ENCODE measurements at regions not wholly inside any gene's neighbourhood (a gene's known extent, or its start where the extent isn't known, plus 50 kb on each side); places are given as distances from the start of the nearest gene placed in this dataset.
"Not testable (repeated sequence)": the region's sequence is repeated elsewhere in the genome, so short reads cannot be mapped to it uniquely, and the experiment has no call there.

DNA sequence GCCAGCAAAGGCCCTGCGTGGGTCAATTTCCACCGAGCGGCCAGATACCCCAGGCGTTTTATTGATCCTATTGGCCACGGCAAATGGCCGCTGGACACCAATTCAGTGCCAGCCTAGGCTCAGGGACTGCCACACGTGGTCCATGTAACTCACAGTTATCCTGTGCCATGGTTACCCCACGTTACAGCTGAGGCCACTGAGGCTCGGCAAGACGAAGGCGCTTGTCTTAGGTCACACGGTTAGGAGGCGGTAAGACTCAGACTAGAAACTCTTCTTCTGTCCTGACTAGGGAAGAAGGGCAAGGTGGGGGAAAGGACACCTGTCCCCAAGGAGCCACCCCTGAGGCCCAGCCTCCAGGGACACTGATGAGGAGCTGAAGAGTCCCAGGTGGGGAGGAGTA lies 381.1 kb upstream of the ZNF722 start:
- H4K20me1 ChIP-seq (ENCODE audit: insufficient read depth, low read length); H3K27me3 Mint-ChIP-seq (ENCODE audit: low read depth in 3 of 3); H3K4me2 ChIP-seq (replicated peaks; ENCODE audit: extremely low read depth, low read length, poor library complexity, severe bottlenecking); H3K9ac ChIP-seq (ENCODE audit: insufficient read depth, low read length, poor library complexity, severe bottlenecking); H3K4me1 Mint-ChIP-seq; H3K4me3 ChIP-seq (replicated peaks in 1 of 3; ENCODE audit: low read depth in 2 of 3, low read length in 3 of 3); H3K36me3 Mint-ChIP-seq; intact Hi-C loops (cut with micrococcal nuclease); H3K27ac Mint-ChIP-seq; H3K27me3 ChIP-seq (ENCODE audit: control insufficient read depth in 2 of 2, insufficient read depth in 2 of 2, low read length in 2 of 2); H3K36me3 ChIP-seq (replicated peaks in 1 of 2; ENCODE audit: control insufficient read depth in 1 of 2, insufficient read depth in 2 of 2, low read length in 2 of 2); H3K4me1 ChIP-seq (ENCODE audit: control insufficient read depth in 1 of 2, insufficient read depth in 2 of 2, low read length in 2 of 2); H3K79me2 ChIP-seq (ENCODE audit: insufficient read depth, low read length); H2AFZ ChIP-seq (ENCODE audit: insufficient read depth, low read depth, low read length, poor library complexity, severe bottlenecking); H3K27ac ChIP-seq (ENCODE audit: low read depth in 1 of 2, low read length in 2 of 2); H3K4me3 Mint-ChIP-seq; DNase-seq: not testable (repeated sequence)
- H3K9me3 Mint-ChIP-seq = peaks cover 0 to 13% (median 3%) of the 10 kb centered on the region in 7 donors
- peaks cover 0 to 14% of the 10 kb centered on the region in 2 donors for H3K9me3 ChIP-seq (replicated peaks in 1 of 2; ENCODE audit: control insufficient read depth in 1 of 2, insufficient read depth in 1 of 2, low read length in 2 of 2)
- WGBS (ENCODE audit: insufficient coverage) = no CpG with 5 or more reads among the region's 13 CpGs

DNA sequence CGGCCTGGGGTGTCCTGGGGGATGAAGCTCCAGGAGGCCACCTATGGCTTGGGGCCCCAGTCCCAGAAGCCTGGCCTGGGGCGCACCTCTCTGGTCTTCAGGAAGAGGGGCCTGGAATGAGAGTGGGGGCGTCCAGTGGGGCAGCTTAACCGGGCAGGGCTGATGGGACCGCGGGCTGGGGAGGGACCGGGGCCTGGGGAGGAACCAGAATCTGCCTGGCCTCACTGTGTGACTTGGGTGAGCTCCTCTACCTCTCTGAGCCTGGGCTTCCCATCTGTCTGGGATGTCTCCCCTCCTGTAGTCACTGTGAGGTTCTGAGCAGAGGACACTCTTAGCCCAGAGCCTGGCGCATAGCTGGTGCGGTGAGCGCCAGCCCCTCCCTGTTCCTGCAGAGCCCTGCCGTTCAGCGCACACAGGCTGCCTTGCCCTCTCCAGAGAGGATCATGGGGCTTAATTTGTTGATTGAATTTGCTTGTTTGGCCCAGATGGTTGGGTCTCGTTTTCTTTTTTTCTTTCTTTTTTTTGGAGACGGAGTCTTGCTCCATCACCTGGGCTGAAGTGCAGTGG lies 378.4 kb upstream of the ZNF722 start:
- H3K9ac ChIP-seq (ENCODE audit: insufficient read depth, low read length, poor library complexity, severe bottlenecking); H3K4me3 Mint-ChIP-seq; intact Hi-C loops (cut with micrococcal nuclease); H3K79me2 ChIP-seq (ENCODE audit: insufficient read depth, low read length); H3K36me3 Mint-ChIP-seq; H3K27me3 ChIP-seq (ENCODE audit: control insufficient read depth in 2 of 2, insufficient read depth in 2 of 2, low read length in 2 of 2); H3K9me3 ChIP-seq (replicated peaks in 1 of 2; ENCODE audit: control insufficient read depth in 1 of 2, insufficient read depth in 1 of 2, low read length in 2 of 2); H3K4me1 Mint-ChIP-seq; H3K4me3 ChIP-seq (replicated peaks in 1 of 3; ENCODE audit: low read depth in 2 of 3, low read length in 3 of 3); H3K36me3 ChIP-seq (replicated peaks in 1 of 2; ENCODE audit: control insufficient read depth in 1 of 2, insufficient read depth in 2 of 2, low read length in 2 of 2); H3K27ac Mint-ChIP-seq; H4K20me1 ChIP-seq (ENCODE audit: insufficient read depth, low read length); H3K27ac ChIP-seq (ENCODE audit: low read depth in 1 of 2, low read length in 2 of 2); DNase-seq; H3K4me2 ChIP-seq (replicated peaks; ENCODE audit: extremely low read depth, low read length, poor library complexity, severe bottlenecking); H3K27me3 Mint-ChIP-seq (ENCODE audit: low read depth in 3 of 3); H2AFZ ChIP-seq (ENCODE audit: insufficient read depth, low read depth, low read length, poor library complexity, severe bottlenecking); H3K4me1 ChIP-seq (ENCODE audit: control insufficient read depth in 1 of 2, insufficient read depth in 2 of 2, low read length in 2 of 2): not testable (repeated sequence)
- WGBS (ENCODE audit: insufficient coverage) = no CpG with 5 or more reads among the region's 14 CpGs
- peaks cover 2 to 19% (median 3%) of the 10 kb centered on the region in 7 donors for H3K9me3 Mint-ChIP-seq

DNA sequence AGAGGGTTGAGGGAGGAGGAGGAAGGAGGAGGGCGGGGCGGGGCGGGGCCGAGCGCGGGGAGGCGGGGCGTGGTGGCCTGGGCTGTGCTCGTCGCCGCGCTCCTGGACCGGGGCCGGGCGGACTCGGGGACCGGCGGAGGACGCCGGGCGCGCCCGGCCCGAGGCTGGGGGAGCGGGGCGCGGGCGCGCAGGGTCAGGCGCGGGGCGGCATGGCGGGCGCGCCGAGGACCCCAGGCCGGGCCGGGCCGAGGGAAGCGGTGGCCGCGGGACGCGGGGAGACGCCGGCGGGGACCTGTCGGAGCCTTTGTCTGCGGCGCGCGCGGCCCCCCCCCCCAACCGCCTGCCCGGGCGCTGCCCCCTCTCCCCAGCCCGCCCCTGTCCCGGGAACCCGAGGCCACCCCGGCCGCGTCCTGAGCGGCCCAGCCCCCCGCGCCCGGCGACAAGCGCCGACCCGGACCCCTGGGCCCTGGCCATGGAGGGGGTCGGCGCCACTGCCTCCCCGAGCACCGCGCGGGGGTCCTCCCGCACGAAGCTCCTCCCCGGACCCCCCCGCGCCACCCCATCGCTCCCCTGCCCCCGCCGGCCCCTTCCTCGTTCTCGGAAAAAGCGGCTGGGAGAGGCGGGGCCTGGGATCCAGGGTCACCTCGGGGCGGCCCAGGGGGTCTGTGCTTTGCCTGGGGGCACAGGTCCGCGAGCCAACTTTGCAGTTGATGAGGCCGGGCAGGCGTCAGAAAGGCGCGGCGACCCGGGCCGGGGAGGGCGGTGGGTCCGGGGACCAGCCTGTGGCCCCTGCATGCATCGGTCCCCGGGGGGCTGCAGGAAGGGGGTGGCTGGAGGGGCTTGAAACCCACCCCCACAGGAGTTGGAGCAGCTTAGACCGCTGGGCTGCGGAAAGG lies 370.8 kb upstream of the ZNF722 start:
- H3K4me2 ChIP-seq (replicated peaks; ENCODE audit: extremely low read depth, low read length, poor library complexity, severe bottlenecking); H3K27ac ChIP-seq (ENCODE audit: low read depth in 1 of 2, low read length in 2 of 2); intact Hi-C loops (cut with micrococcal nuclease); H3K27ac Mint-ChIP-seq; H2AFZ ChIP-seq (ENCODE audit: insufficient read depth, low read depth, low read length, poor library complexity, severe bottlenecking); H3K4me1 ChIP-seq (ENCODE audit: control insufficient read depth in 1 of 2, insufficient read depth in 2 of 2, low read length in 2 of 2); H3K79me2 ChIP-seq (ENCODE audit: insufficient read depth, low read length); H3K27me3 Mint-ChIP-seq (ENCODE audit: low read depth in 3 of 3); H3K4me1 Mint-ChIP-seq; H3K4me3 Mint-ChIP-seq; H3K36me3 Mint-ChIP-seq; H3K4me3 ChIP-seq (replicated peaks in 1 of 3; ENCODE audit: low read depth in 2 of 3, low read length in 3 of 3); H3K9ac ChIP-seq (ENCODE audit: insufficient read depth, low read length, poor library complexity, severe bottlenecking); DNase-seq; H4K20me1 ChIP-seq (ENCODE audit: insufficient read depth, low read length); H3K36me3 ChIP-seq (replicated peaks in 1 of 2; ENCODE audit: control insufficient read depth in 1 of 2, insufficient read depth in 2 of 2, low read length in 2 of 2); H3K27me3 ChIP-seq (ENCODE audit: control insufficient read depth in 2 of 2, insufficient read depth in 2 of 2, low read length in 2 of 2); H3K9me3 ChIP-seq (replicated peaks in 1 of 2; ENCODE audit: control insufficient read depth in 1 of 2, insufficient read depth in 1 of 2, low read length in 2 of 2): not testable (repeated sequence)
- peaks cover 2 to 16% (median 6%) of the 10 kb centered on the region in 7 donors for H3K9me3 Mint-ChIP-seq
- WGBS (ENCODE audit: insufficient coverage) = no CpG with 5 or more reads among the region's 105 CpGs

DNA sequence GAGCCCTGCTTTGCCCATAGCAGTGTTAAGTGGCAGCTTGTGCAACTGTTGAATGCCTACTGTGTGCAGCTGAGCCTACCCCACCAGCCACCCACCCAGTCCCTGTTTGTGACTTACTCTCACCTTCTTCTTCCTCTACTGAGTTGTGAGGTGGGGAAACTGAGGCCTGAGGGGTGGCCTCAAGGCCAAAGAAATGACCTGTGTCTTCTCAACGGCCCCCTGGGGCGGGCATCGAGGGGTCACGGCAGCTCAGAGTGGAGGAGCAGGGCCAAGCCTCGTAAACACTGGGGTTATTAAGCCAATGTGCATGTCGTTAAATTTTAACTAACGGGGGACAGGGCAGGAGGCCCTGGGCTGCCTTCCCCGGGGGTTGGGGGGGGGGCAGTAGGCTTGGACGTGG lies 369.6 kb upstream of the ZNF722 start:
- H3K36me3 Mint-ChIP-seq; H3K9ac ChIP-seq (ENCODE audit: insufficient read depth, low read length, poor library complexity, severe bottlenecking); H2AFZ ChIP-seq (ENCODE audit: insufficient read depth, low read depth, low read length, poor library complexity, severe bottlenecking); DNase-seq; H3K79me2 ChIP-seq (ENCODE audit: insufficient read depth, low read length); H3K27ac ChIP-seq (ENCODE audit: low read depth in 1 of 2, low read length in 2 of 2); H3K9me3 ChIP-seq (replicated peaks in 1 of 2; ENCODE audit: control insufficient read depth in 1 of 2, insufficient read depth in 1 of 2, low read length in 2 of 2); H3K27me3 ChIP-seq (ENCODE audit: control insufficient read depth in 2 of 2, insufficient read depth in 2 of 2, low read length in 2 of 2); H3K4me3 Mint-ChIP-seq; H3K4me2 ChIP-seq (replicated peaks; ENCODE audit: extremely low read depth, low read length, poor library complexity, severe bottlenecking); H3K27me3 Mint-ChIP-seq (ENCODE audit: low read depth in 3 of 3); H3K4me1 ChIP-seq (ENCODE audit: control insufficient read depth in 1 of 2, insufficient read depth in 2 of 2, low read length in 2 of 2); H4K20me1 ChIP-seq (ENCODE audit: insufficient read depth, low read length); H3K27ac Mint-ChIP-seq; H3K4me1 Mint-ChIP-seq; H3K4me3 ChIP-seq (replicated peaks in 1 of 3; ENCODE audit: low read depth in 2 of 3, low read length in 3 of 3); intact Hi-C loops (cut with micrococcal nuclease); H3K36me3 ChIP-seq (replicated peaks in 1 of 2; ENCODE audit: control insufficient read depth in 1 of 2, insufficient read depth in 2 of 2, low read length in 2 of 2): not testable (repeated sequence)
- H3K9me3 Mint-ChIP-seq = peaks cover 2 to 15% (median 5%) of the 10 kb centered on the region in 7 donors
- WGBS (ENCODE audit: insufficient coverage) = no CpG with 5 or more reads among the region's 9 CpGs
